ENCODE measurements at regions not wholly inside any gene's neighbourhood (a gene's known extent, or its start where the extent isn't known, plus 50 kb on each side); places are given as distances from the start of the nearest gene placed in this dataset.

DNA sequence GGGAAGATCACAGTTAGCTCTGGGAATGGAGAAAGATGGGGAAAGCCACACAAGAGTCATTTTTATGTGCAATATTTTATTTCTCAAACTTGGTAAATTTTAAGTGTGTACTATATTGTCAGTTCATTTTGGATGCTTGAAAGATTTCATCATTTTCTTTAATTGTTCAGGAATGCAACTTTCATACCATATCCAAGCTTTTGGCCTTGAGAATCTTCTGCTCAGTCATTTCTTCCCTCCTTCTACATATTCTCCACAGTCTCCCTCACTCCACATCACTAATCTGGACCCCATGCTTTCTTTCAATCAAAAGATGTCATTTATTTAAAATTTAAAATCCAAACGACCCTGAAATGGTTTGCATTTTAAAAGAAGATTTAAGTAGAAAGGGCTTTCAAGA, 135.4 kb downstream of the FAM114A2 start:
- TF ChIP-seq, protein P1, sequence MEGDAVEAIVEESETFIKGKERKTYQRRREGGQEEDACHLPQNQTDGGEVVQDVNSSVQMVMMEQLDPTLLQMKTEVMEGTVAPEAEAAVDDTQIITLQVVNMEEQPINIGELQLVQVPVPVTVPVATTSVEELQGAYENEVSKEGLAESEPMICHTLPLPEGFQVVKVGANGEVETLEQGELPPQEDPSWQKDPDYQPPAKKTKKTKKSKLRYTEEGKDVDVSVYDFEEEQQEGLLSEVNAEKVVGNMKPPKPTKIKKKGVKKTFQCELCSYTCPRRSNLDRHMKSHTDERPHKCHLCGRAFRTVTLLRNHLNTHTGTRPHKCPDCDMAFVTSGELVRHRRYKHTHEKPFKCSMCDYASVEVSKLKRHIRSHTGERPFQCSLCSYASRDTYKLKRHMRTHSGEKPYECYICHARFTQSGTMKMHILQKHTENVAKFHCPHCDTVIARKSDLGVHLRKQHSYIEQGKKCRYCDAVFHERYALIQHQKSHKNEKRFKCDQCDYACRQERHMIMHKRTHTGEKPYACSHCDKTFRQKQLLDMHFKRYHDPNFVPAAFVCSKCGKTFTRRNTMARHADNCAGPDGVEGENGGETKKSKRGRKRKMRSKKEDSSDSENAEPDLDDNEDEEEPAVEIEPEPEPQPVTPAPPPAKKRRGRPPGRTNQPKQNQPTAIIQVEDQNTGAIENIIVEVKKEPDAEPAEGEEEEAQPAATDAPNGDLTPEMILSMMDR (IDR thresholded peaks at IDR 0.05; ENCODE audit: poor library complexity), result no peak
- no peak for TF ChIP-seq EZH2 (IDR thresholded peaks at IDR 0.05; ENCODE audit: borderline replicate concordance)

Measured in hepatocyte (in vitro differentiated cells).